Right cardiac atrium (tissue), 5 donors: ENCODE measurements at regions not wholly inside any gene's neighbourhood (a gene's known extent, or its start where the extent isn't known, plus 50 kb on each side); places are given as distances from the start of the nearest gene placed in this dataset.
"Not testable (repeated sequence)": the region's sequence is repeated elsewhere in the genome, so short reads cannot be mapped to it uniquely, and the experiment has no call there.

Experiments
- ATAC-seq, 2 donors: fragments of 200-7000 bp; cut with Tn5 transposase; one replicate each; pipeline versions ENCODE4 v1.8.0 to v1.9.1; 2020; ENCODE audit warnings: moderate library complexity in 2 of 2, mild to moderate bottlenecking in 1 of 2
- DNase-seq, 3 donors: peaks; one replicate each; pipeline ENCODE4 v3.0.0-alpha.2; 2020
- H3K27ac ChIP-seq: one replicate; pipeline ENCODE4 v1.5.1; 2013; ENCODE audit warnings: mild to moderate bottlenecking, low read length, control low read depth, moderate library complexity
- H3K27me3 ChIP-seq: one replicate; pipeline ENCODE4 v1.6.1; 2013; ENCODE audit not compliant: control insufficient read depth, insufficient read depth
- H3K4me1 ChIP-seq: one replicate; pipeline ENCODE4 v1.6.1; 2013; ENCODE audit warnings: low read length; ENCODE audit not compliant: control insufficient read depth, insufficient read depth
- H3K4me3 ChIP-seq: one replicate; pipeline ENCODE4 v1.5.1; 2013; ENCODE audit warnings: low read length, control low read depth
- H3K9me3 ChIP-seq: one replicate; pipeline ENCODE4 v1.6.1; 2013; ENCODE audit warnings: low read length; ENCODE audit not compliant: control insufficient read depth
- WGBS: extraction: QIAGEN DNeasy Blood & Tissue Kit; methylation state at CpG from one replicate; pipeline ENCODE4 v1.1.7; 2013; 5-methylcytosine and 5-hydroxymethylcytosine counted together
- intact Hi-C, 4 donors: fragments of 100-400 bp; cut with DNase I; formaldehyde crosslinking; loops; one replicate each; pipeline versions ENCODE4 v1.11.0 to v1.14.0; 2022 to 2023
- donor health status: healthy with polysubstance abuse.
- donor health status: DM: no; HTN: yes; CAD: no.
- donor health status: DM: no; HTN: no; CAD: no.
- donor health status: DM: no; HTN: yes; CAD: no; lungs with severe emphysema.
- donor health status: DM: yes; HTN: yes; CAD: no.

DNA sequence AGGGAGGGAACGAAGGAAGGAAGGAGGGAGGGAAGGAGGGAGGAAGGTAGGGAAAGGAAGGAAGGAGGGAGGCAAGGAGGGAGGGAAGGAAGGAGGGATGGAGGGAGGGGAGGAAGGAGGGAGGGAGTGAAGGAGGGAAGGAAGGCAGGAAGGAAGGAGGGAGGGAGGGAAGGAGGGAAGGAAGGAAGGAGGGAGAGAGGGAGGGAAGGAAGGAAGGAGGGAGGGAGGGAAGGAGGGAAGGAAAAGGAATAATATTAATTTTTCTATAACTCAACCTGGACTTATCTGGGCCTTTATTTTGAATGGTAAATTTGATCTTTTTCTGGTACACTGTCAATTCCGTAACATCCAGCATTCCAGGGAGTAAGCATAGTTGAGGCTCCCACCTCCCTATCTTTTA is 244.2 kb downstream of the SPRY1 start:
- intact Hi-C loops = no loop called here
- DNase-seq (no peak), ATAC-seq (no peak)
- Histone ChIP-seq H3K27ac (no peak overlapping the region), H3K9me3 (no peaks in the 10 kb centered on the region), H3K4me1 (no peaks in the 10 kb centered on the region), H3K27me3 (no peaks in the 10 kb centered on the region), H3K4me3 (no peak overlapping the region)
- WGBS = 85% methylated on average over 2 of the region's 2 CpGs

DNA sequence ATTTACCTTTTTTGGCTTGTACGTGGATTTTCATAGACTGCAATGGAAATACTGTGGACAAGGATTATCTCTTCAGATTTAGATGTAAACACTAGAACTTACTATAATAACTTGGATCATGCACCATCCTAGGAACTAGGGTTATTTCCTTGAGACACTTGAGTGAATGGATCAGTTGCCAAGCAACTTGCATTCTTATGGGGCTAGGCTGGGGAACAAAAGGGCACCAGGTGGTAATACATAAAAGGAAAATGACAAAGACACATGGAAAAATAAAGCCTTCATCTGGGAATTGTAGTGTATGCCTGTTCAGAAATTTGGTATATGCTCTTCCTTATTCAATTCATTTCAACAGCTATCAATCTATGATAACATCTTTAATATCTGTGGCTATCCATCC is 247.1 kb downstream of the SPRY1 start:
- no peak overlapping the region for H3K27ac ChIP-seq
- intact Hi-C loops = no loop called here
- no peaks in the 10 kb centered on the region for H3K27me3 ChIP-seq
- H3K4me3 ChIP-seq = no peak overlapping the region
- no peaks in the 10 kb centered on the region for H3K4me1 ChIP-seq
- H3K9me3 ChIP-seq = no peaks in the 10 kb centered on the region
- WGBS = 93% methylated on average over 1 of the region's 1 CpG
- ATAC-seq = no peak
- DNase-seq = no peak

DNA sequence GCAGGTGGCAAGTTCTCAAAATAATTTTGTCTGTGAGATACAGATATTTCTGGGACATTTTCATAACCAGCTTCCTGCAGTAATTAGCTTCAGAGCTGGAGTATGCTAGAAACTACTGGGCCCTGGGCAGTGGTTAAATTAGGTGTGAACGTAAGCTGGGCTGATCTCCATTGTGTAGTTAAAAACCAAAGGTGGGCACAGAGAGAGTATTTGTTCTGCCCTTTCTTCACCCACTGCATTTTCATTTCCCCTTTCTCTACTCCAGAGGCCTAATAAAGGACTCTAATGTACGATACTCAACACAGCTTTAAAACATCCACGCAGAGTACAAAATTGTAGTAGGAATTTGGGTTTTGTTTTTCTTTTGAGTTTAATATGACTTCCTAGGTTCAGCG is 252.7 kb downstream of the SPRY1 start:
- WGBS = 66% methylated on average over 4 of the region's 4 CpGs
- H3K27ac ChIP-seq = peak overlapping the region; percentile 81
- intact Hi-C loops = no loop called here
- H3K4me3 ChIP-seq = peak overlapping the region; percentile 45
- H3K4me1 ChIP-seq = peaks cover 4% of the 10 kb centered on the region
- H3K9me3 ChIP-seq = no peaks in the 10 kb centered on the region
- ATAC-seq (peak in 1 of 2 donors; percentile 18), DNase-seq (no peak)
- no peaks in the 10 kb centered on the region for H3K27me3 ChIP-seq

DNA sequence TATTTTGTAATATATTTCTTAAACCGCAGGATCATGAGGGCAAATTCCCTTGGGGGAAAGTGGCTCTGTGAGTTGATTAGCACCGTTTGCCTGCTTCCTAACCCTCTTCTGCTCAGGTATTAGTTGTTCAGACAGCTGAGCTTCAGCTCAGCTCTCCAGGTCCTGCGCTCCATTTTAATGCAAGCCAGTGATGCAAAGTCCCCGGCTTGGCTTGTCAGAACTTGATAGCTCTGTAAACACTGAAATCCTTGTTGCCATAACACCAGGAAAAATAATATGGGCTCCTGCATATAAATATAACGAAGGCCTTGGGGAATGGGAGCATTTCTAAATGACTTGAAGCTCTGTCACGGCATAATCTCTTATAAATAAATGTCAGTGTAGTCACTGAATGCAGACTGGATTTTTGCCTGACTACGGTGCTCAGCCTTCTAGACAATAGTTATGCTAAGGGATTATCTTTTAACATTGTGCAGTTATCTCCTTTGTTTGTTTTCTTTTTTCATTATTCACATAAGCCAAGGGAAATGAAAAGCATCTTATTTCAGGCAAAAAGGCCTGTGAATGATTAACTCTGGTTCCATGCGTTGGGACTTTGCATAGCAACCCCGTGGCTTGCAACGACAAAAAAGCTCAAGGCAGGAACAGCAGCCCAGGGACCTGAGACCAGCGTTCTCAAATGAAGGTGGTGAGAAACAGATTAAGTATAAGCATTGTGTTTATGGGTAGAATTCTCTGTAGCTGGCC is 253.2 kb downstream of the SPRY1 start:
- peak overlapping the region; percentile 45 for H3K4me3 ChIP-seq
- ATAC-seq (peak; percentile 76 to 78), DNase-seq (peak; percentile 28 to 61 (median 61))
- 43% methylated on average over 11 of the region's 11 CpGs for WGBS
- no peaks in the 10 kb centered on the region for H3K9me3 ChIP-seq
- H3K4me1 ChIP-seq = peaks cover 4% of the 10 kb centered on the region
- peak overlapping the region; percentile 88 for H3K27ac ChIP-seq
- intact Hi-C loops = loop anchor here in 2 of 4 donors (10.0 kb wide), 4 partner anchors 75 to 535 kb away; partner anchors contain the start of gene SPRY1 (in 1 of the 2)
- no peaks in the 10 kb centered on the region for H3K27me3 ChIP-seq

DNA sequence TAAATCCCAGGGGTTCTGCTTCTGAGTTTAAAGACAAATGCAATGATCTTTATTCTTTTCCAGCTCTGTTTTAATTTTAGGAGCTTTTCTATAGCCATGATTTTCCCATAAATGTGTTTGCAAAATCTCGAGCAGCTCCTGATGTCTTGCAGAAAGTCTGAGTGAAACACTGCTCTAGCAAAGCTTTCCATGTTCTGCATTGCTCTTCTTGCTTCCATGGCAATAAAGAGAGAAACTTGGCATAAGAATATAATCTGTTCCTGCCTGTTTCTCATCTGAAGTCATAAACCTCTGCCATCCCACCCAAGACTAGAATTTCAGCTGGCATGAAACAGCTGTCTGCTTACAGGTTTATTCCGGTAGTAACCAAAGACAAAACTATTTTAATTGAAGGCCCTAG is 254.5 kb downstream of the SPRY1 start:
- DNase-seq (no peak), ATAC-seq (peak in 1 of 2 donors; percentile 46)
- H3K4me1 ChIP-seq = peaks cover 4% of the 10 kb centered on the region
- H3K27ac ChIP-seq = no peak overlapping the region
- WGBS = 42% methylated on average over 2 of the region's 2 CpGs
- H3K4me3 ChIP-seq = no peak overlapping the region
- H3K9me3 ChIP-seq = no peaks in the 10 kb centered on the region
- H3K27me3 ChIP-seq = no peaks in the 10 kb centered on the region
- intact Hi-C loops = loop anchor here in 2 of 4 donors (10.0 kb wide), 4 partner anchors 76 to 536 kb away; partner anchors contain the start of gene SPRY1 (in 1 of the 2)

DNA sequence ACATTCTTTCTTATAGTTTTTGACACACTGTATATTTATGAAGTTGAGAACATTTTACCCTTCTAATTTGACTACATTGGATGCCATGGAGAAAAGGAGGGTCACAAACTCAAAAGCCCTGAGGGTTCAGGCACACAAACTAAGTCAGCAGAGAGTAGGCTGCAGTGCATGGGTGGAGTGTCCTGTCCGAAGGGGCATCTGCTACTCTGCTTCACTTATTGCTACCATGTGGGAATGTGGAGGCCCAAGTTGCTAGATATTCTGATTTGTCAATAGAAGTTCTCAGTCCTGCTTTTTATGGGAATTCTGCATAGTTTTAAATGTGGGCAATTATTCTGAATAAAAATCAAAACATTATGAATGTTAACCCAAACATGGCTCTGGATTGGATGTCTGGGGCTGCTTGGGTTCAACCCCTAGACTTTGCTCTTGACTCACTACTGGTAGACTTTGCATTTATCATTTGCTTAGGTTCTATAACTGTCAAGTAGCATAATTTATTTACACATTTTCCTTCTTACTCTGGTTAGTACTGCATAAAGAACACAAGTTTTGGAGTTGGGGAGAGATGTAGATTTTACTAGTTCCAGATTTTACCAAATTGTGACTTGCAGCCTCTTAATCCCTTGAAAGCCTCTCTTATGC is 255.1 kb downstream of the SPRY1 start:
- WGBS = 72% methylated on average over 1 of the region's 1 CpG

DNA sequence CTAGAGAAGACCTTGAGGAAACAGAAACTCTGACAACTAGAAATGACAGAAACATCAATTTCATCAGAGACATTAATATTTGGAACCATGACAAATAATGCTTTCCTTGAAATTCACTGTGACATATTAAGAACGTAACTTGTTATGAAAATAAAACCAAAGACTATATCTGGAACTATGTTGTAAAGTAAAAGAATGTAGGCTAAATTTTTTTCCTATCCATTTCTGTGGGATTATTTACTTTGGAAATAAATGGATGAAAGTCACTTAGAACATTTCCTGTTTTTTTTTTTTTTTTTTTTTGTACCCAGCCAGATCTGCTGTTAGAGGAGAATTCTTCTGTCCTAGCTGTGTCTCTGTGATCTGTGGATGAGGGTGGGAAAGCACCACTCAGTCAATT is 255.9 kb downstream of the SPRY1 start:
- ATAC-seq = no peak
- no peak overlapping the region for H3K27ac ChIP-seq
- 52% methylated on average over 1 of the region's 1 CpG for WGBS
- no peaks in the 10 kb centered on the region for H3K27me3 ChIP-seq
- H3K9me3 ChIP-seq = no peaks in the 10 kb centered on the region
- intact Hi-C loops = loop anchor here in 2 of 4 donors (10.0 kb wide), 4 partner anchors 78 to 538 kb away; partner anchors contain the start of gene SPRY1 (in 1 of the 2)
- H3K4me3 ChIP-seq = no peak overlapping the region
- peaks cover 4% of the 10 kb centered on the region for H3K4me1 ChIP-seq
- DNase-seq = no peak

More for the DNA sequence above, 255.1 kb downstream of the SPRY1 start:
- H3K27me3 ChIP-seq = no peaks in the 10 kb centered on the region
- ATAC-seq (no peak), DNase-seq (no peak)
- intact Hi-C loops = loop anchor here in 2 of 4 donors (10.0 kb wide), 4 partner anchors 77 to 537 kb away; partner anchors contain the start of gene SPRY1 (in 1 of the 2)
- H3K9me3 ChIP-seq = no peaks in the 10 kb centered on the region
- H3K4me1 ChIP-seq = peaks cover 4% of the 10 kb centered on the region
- H3K4me3 ChIP-seq = no peak overlapping the region
- peak overlapping the region; percentile 68 for H3K27ac ChIP-seq

DNA sequence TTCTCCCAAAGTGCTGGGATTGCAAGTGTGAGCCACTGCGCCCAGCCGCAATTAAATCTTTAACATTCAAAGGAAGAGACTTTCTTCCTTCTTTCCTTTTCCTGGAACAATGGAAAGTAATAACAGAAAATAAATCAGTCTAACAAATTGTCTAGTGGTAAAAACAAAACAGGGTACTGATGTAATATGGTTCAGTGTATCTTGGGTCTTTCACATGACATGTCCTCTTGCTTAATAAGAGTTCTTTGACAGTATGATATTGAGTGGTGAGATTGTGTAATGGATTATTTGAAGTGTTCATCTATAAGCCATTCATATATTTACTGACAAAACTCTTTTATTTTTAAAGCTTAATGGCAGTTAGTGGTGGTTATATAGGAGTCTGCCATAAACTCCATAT is 256.6 kb downstream of the SPRY1 start:
- Histone ChIP-seq H3K4me1 (peaks cover 4% of the 10 kb centered on the region), H3K27me3 (no peaks in the 10 kb centered on the region), H3K9me3 (no peaks in the 10 kb centered on the region), H3K4me3 (no peak overlapping the region), H3K27ac (no peak overlapping the region)
- no peak for ATAC-seq
- intact Hi-C loops = loop anchor here in 2 of 4 donors (10.0 kb wide), 4 partner anchors 78 to 538 kb away; partner anchors contain the start of gene SPRY1 (in 1 of the 2)
- no peak for DNase-seq
- WGBS = 92% methylated on average over 2 of the region's 2 CpGs

DNA sequence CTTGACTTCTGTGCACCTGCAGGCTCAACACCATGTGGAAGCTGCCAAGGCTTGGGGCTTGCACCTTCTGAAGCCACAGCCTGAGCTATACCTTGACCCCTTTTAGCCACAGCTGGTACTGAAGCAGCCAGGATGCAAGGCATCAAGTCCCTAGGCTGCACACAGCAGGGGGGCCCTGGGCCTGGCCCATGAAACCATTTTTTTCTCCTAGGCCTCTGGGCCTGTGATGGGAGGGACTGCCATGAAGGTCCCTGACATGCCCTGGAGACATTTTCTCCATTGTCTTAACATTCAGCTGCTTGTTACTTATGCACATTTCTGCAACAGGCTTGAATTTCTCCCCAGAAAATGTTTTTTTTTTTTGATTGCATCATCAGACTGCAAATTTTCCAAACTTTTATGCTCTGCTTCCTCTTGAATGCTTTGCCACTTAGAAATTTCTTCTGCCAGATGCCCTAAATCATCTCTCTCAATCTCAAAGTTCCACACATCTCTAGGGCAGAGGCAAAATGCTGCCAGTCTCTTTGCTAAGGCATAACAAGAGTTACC is 260.2 kb downstream of the SPRY1 start:
- not testable (repeated sequence) for DNase-seq, H3K4me3 ChIP-seq, H3K27ac ChIP-seq, H3K9me3 ChIP-seq, ATAC-seq, H3K4me1 ChIP-seq, H3K27me3 ChIP-seq
- intact Hi-C loops = loop anchor here in 2 of 4 donors (10.0 kb wide), 4 partner anchors 82 to 542 kb away; partner anchors contain the start of gene SPRY1 (in 1 of the 2)

DNA sequence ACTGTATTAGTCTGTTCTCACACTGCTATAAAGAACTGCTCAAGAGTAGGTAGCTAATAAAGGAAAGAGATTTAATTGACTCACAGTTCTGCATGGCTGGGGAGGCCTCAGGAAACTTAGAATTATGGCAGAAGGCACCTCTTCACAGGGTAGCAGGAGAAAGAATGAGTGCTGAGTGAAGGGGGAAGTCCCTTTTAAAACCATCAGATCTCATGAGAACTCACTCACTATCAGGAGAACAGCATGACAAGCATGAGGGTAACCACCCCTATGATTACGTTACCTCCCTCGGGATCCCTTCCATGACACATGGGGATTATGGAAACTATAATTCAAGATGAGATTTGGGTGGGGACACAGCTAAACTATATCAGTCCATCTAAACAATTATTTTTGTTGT is 261.0 kb downstream of the SPRY1 start:
- H3K4me3 ChIP-seq, H3K4me1 ChIP-seq, ATAC-seq, H3K27ac ChIP-seq, DNase-seq, H3K27me3 ChIP-seq, H3K9me3 ChIP-seq: not testable (repeated sequence)
- 95% methylated on average over 2 of the region's 2 CpGs for WGBS
- intact Hi-C loops = loop anchor here in 2 of 4 donors (10.0 kb wide), 4 partner anchors 83 to 543 kb away; partner anchors contain the start of gene SPRY1 (in 1 of the 2)

DNA sequence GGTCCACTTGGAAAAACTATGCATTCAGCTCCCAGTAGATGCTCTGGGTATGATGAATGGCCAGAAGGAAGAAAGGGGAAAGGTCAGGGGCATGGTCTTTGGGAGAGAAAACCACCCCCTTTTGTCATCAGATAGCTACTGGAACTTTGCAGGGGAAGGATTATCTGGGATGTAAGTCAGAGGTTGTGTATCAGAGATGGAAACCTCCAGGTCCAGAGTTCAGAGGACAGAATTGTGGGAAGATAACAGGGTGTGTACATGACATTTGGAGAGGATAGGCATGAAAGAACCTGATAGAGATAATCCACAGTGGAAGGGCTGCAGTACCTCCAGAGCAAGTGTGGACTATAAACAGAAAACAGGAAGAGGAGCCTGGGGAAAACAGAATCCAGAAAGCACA is 262.7 kb downstream of the SPRY1 start:
- no peak overlapping the region for H3K4me3 ChIP-seq
- no peaks in the 10 kb centered on the region for H3K9me3 ChIP-seq
- intact Hi-C loops = loop anchor here in 2 of 4 donors (10.0 kb wide), 4 partner anchors 84 to 544 kb away; partner anchors contain the start of gene SPRY1 (in 1 of the 2)
- H3K27me3 ChIP-seq = no peaks in the 10 kb centered on the region
- ATAC-seq (no peak), DNase-seq (no peak)
- H3K27ac ChIP-seq = no peak overlapping the region
- H3K4me1 ChIP-seq = no peaks in the 10 kb centered on the region
